ENCODE measurements at regions not wholly inside any gene's neighbourhood (a gene's known extent, or its start where the extent isn't known, plus 50 kb on each side); places are given as distances from the start of the nearest gene placed in this dataset.

- TF ChIP-seq ZNF133 (tag by site-specific recombination; IDR thresholded peaks at IDR 0.05), result no peak
- no peak for TF ChIP-seq CTCF (tag by site-specific recombination; IDR thresholded peaks at IDR 0.05)
- TF ChIP-seq TSHZ1 (tag by site-specific recombination; IDR thresholded peaks at IDR 0.05; ENCODE audit: borderline replicate concordance), result no peak
- TF ChIP-seq TCF7L2 (IDR thresholded peaks at IDR 0.05; ENCODE audit: borderline replicate concordance, low read depth, low read length), result no peak
- no peak for TF ChIP-seq KLF7 (tag by site-specific recombination; IDR thresholded peaks at IDR 0.05; ENCODE audit: borderline replicate concordance)
- no peak for TF ChIP-seq HOXA7 (CRISPR knock-in tag; IDR thresholded peaks at IDR 0.05; ENCODE audit: borderline replicate concordance)
- no peak for TF ChIP-seq ZNF214 (tag by site-specific recombination; IDR thresholded peaks at IDR 0.05; ENCODE audit: borderline replicate concordance)
These were observed 127.8 kb downstream of the INHBB start for GRCh38 chr2:120473522-120474271.
